Body of pancreas (tissue), 4 donors: ENCODE measurements at regions not wholly inside any gene's neighbourhood (a gene's known extent, or its start where the extent isn't known, plus 50 kb on each side); places are given as distances from the start of the nearest gene placed in this dataset.
A peak's percentile ranks its signal among the peaks of the same experiment; 100 is the strongest.

Source experiments
- ATAC-seq: fragments of 150-250 bp; one replicate; pipeline ENCODE4 v1.9.1; 2016
- DNase-seq, 4 donors: peaks; one replicate each; pipeline ENCODE4 v3.0.0-alpha.2; 2019
- H3K27ac ChIP-seq, 4 donors: fragments of 200-600 bp; sonication (generic); 1 replicate in 3 of 4; 2 replicates in 1 of 4; pipeline versions ENCODE4 v1.5.1 to v1.6.1; 2016 to 2019; ENCODE audit warnings: mild to moderate bottlenecking in 1 of 4, mixed read lengths in 1 of 4, moderate library complexity in 1 of 4
- H3K27me3 ChIP-seq, 2 donors: fragments of 200-600 bp; sonication (generic); one replicate each; pipeline ENCODE4 v1.6.0; 2016; ENCODE audit warnings: mild to moderate bottlenecking in 1 of 2
- H3K36me3 ChIP-seq, 2 donors: fragments of 200-600 bp; sonication (generic); replicated peaks in 1 of 2; 2 replicates each; pipeline ENCODE4 v1.5.1; 2016; ENCODE audit warnings: low read depth in 2 of 2; ENCODE audit not compliant: insufficient read depth in 1 of 2
- H3K4me1 ChIP-seq: fragments of 200-600 bp; sonication (generic); one replicate; pipeline ENCODE4 v1.6.0; 2016
- H3K4me3 ChIP-seq, 2 donors: fragments of 200-600 bp; sonication (generic); 1 replicate in 1 of 2; 2 replicates in 1 of 2; pipeline ENCODE4 v1.5.1; 2016 to 2019
- H3K9me3 ChIP-seq, 3 donors: fragments of 200-600 bp; sonication (generic); 1 replicate in 2 of 3; 2 replicates in 1 of 3; pipeline ENCODE4 v1.5.1; 2016
- POLR2A ChIP-seq, 3 donors: fragments of 450-650 bp; IDR thresholded peaks; one replicate each; pipeline ENCODE4 v1.6.1; 2016; ENCODE audit warnings: antibody characterized with exemption in 3 of 3, mild to moderate bottlenecking in 2 of 3
- WGBS, 2 donors: methylation state at CpG; one replicate each; pipeline ENCODE4 v1.1.5; 2017; 5-methylcytosine and 5-hydroxymethylcytosine counted together
- intact Hi-C: fragments of 100-400 bp; cut with DNase I; formaldehyde crosslinking; loops from one replicate; pipeline ENCODE4 v1.15.1; 2023
- TF ChIP-seq, protein P1 (sequence below), 7 experiments: fragments of 450-650 bp in 4 of 7; fragments of 200-600 bp in 3 of 7; sonication (generic) in 3 of 7; IDR thresholded peaks; one replicate each; pipeline ENCODE4 v1.5.1; 2016 to 2019; ENCODE audit warnings: antibody characterized with exemption in 7 of 7

DNA sequence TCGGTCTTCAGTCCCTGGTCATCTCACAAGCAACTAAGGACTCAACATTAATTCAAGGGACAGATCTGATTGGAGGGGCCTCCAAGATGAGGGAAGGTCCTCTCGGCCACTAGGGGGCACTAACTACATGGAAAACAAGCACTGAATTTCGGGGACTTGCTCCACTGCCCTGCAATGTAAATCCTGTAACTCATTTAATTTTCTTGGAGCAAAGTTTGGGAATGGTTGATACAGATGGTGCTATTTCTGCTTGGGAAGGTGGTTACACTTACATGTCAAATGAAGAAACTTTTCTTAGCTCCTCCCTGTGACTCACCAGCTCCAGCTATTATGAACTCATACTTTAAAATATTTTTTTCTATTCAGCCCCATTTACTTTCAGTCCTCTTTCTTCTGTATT lies 97.4 kb upstream of the KCNJ15 start:
- Histone ChIP-seq H3K36me3 (no peaks in the 10 kb centered on the region), H3K4me1 (no peaks in the 10 kb centered on the region), H3K4me3 (no peak overlapping the region), H3K27me3 (no peaks in the 10 kb centered on the region), H3K27ac (no peak overlapping the region), H3K9me3 (no peaks in the 10 kb centered on the region)
- intact Hi-C loops = loop anchor here (5.0 kb wide), 1 partner anchor 198 kb away; no protein-coding TSS in a partner anchor
- ATAC-seq (peak; percentile 60), DNase-seq (peak; percentile 71 to 79 (median 76))
- no peak for TF ChIP-seq POLR2A (IDR thresholded peaks at IDR 0.05)
- TF ChIP-seq, protein P1, sequence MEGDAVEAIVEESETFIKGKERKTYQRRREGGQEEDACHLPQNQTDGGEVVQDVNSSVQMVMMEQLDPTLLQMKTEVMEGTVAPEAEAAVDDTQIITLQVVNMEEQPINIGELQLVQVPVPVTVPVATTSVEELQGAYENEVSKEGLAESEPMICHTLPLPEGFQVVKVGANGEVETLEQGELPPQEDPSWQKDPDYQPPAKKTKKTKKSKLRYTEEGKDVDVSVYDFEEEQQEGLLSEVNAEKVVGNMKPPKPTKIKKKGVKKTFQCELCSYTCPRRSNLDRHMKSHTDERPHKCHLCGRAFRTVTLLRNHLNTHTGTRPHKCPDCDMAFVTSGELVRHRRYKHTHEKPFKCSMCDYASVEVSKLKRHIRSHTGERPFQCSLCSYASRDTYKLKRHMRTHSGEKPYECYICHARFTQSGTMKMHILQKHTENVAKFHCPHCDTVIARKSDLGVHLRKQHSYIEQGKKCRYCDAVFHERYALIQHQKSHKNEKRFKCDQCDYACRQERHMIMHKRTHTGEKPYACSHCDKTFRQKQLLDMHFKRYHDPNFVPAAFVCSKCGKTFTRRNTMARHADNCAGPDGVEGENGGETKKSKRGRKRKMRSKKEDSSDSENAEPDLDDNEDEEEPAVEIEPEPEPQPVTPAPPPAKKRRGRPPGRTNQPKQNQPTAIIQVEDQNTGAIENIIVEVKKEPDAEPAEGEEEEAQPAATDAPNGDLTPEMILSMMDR (IDR thresholded peaks at IDR 0.05) = peak; percentile 66 to 89 (median 81)
- 2 to 15% methylated on average over 3 of the region's 3 CpGs for WGBS, 2 donors

- 37 to 48% methylated on average over 10 of the region's 10 CpGs for WGBS, 2 donors
- Histone ChIP-seq H3K27ac (no peak overlapping the region), H3K4me1 (peaks cover 22% of the 10 kb centered on the region), H3K4me3 (no peak overlapping the region), H3K9me3 (no peaks in the 10 kb centered on the region), H3K27me3 (no peaks in the 10 kb centered on the region), H3K36me3 (no peaks in the 10 kb centered on the region)
- ATAC-seq = no peak
- no peak for DNase-seq
- TF ChIP-seq, protein P1 (IDR thresholded peaks at IDR 0.05) = no peak
- no peak for TF ChIP-seq POLR2A (IDR thresholded peaks at IDR 0.05)
- intact Hi-C loops = no loop called here
Measured at GRCh38 chr21:38165466-38166172, 91.2 kb upstream of the KCNJ15 start.

DNA sequence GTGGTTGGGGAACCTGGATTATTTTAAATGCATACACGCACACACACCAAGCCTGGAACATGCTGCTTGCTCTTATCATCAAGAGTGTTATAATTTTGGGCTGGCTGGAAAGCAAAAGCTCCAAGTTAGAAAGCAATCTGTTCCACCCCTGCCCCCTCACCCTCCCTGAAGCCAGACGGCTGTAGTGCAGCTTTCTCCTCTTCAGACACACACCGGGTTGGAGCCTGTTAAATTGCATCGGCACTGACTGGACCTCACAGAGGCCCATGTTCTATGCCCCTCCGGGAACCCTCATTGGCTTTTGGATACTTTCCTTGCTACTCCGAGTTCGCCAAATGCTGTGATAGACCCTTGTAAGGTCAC lies 90.6 kb upstream of the KCNJ15 start:
- 40 to 51% methylated on average over 5 to 7 of the region's 7 CpGs for WGBS, 2 donors
- Histone ChIP-seq H3K9me3 (no peaks in the 10 kb centered on the region), H3K27me3 (no peaks in the 10 kb centered on the region), H3K4me1 (peaks cover 27% of the 10 kb centered on the region), H3K36me3 (no peaks in the 10 kb centered on the region), H3K4me3 (no peak overlapping the region), H3K27ac (no peak overlapping the region)
- no peak for DNase-seq
- TF ChIP-seq, protein P1 (IDR thresholded peaks at IDR 0.05) = no peak
- no peak for TF ChIP-seq POLR2A (IDR thresholded peaks at IDR 0.05)
- intact Hi-C loops = no loop called here
- peak; percentile 24 for ATAC-seq

DNA sequence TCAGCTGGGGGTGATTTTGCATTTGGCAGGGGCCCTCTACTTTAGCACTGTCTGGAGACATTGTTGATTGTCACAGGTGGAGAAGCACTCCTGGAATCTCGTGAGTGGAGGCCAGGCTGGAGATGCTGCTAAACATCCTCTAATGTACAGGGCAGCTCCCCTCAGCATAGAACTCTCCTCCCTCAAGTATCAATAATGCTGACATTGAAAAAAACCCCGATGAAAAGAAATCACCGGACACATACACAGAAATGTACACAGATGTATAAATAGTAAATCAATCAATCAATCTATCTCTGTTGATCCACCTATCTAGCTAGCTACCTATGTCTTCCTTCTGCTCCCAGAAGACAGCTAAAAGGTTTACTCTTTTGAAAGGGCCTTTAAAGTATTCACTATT lies 89.4 kb upstream of the KCNJ15 start:
- Histone ChIP-seq H3K9me3 (no peaks in the 10 kb centered on the region), H3K27ac (no peak overlapping the region), H3K4me1 (peaks cover 35% of the 10 kb centered on the region), H3K36me3 (no peaks in the 10 kb centered on the region), H3K27me3 (no peaks in the 10 kb centered on the region), H3K4me3 (no peak overlapping the region)
- intact Hi-C loops = no loop called here
- TF ChIP-seq, protein P1 (IDR thresholded peaks at IDR 0.05) = no peak
- no peak for TF ChIP-seq POLR2A (IDR thresholded peaks at IDR 0.05)
- 54 to 58% methylated on average over 3 of the region's 3 CpGs for WGBS, 2 donors
- DNase-seq = no peak
- no peak for ATAC-seq

- H3K4me1 ChIP-seq = peaks cover 33% of the 10 kb centered on the region
- no peak for ATAC-seq
- H3K9me3 ChIP-seq = no peaks in the 10 kb centered on the region
- no peaks in the 10 kb centered on the region for H3K36me3 ChIP-seq
- WGBS, 2 donors = 31 to 35% methylated on average over 2 of the region's 2 CpGs
- TF ChIP-seq, protein P1 (IDR thresholded peaks at IDR 0.05) = peak in 4 of 7 experiments; percentile 14 to 42 (median 30)
- no peak for TF ChIP-seq POLR2A (IDR thresholded peaks at IDR 0.05)
- H3K4me3 ChIP-seq = no peak overlapping the region
- no peak for DNase-seq
- intact Hi-C loops = no loop called here
- peak overlapping the region in 2 of 4 donors; percentile 66 to 71 for H3K27ac ChIP-seq
- H3K27me3 ChIP-seq = no peaks in the 10 kb centered on the region
Measured at GRCh38 chr21:38170283-38170682, 86.5 kb upstream of the KCNJ15 start.
